ENCODE measurements at regions not wholly inside any gene's neighbourhood (a gene's known extent, or its start where the extent isn't known, plus 50 kb on each side); places are given as distances from the start of the nearest gene placed in this dataset.

DNA sequence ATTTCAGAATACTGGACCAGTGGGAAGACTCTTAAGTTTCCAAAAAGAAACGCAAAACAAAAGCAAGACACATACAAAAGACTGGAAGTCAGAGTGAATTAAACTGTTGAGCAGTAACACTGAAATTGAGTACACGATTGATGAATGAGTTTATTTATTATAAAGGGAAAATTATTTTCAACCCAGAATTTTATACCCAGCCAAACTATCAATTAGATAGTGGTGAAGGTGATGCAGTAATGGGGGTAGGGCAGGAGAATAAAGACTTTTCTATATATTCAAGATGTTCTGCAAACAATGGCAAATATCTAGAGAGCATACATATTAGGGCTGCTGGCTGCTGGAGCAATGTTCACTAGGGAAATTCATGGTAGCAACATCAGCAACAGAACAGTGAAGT is 143.7 kb upstream of the NPVF start:
- H3K4me3 ChIP-seq (ENCODE audit: control insufficient read depth, low read depth, low read length) = no peak overlapping the region
- DNase-seq (ENCODE audit: low read depth) = no peak
- TF ChIP-seq, protein P1, sequence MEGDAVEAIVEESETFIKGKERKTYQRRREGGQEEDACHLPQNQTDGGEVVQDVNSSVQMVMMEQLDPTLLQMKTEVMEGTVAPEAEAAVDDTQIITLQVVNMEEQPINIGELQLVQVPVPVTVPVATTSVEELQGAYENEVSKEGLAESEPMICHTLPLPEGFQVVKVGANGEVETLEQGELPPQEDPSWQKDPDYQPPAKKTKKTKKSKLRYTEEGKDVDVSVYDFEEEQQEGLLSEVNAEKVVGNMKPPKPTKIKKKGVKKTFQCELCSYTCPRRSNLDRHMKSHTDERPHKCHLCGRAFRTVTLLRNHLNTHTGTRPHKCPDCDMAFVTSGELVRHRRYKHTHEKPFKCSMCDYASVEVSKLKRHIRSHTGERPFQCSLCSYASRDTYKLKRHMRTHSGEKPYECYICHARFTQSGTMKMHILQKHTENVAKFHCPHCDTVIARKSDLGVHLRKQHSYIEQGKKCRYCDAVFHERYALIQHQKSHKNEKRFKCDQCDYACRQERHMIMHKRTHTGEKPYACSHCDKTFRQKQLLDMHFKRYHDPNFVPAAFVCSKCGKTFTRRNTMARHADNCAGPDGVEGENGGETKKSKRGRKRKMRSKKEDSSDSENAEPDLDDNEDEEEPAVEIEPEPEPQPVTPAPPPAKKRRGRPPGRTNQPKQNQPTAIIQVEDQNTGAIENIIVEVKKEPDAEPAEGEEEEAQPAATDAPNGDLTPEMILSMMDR (IDR thresholded peaks at IDR 0.05; ENCODE audit: control insufficient read depth, insufficient read depth, low read depth, low read length, missing control alignments) = no peak

GRCh38 chr7:25375805-25376600 is 147.7 kb upstream of the NPVF start:
- TF ChIP-seq, protein P1 (IDR thresholded peaks at IDR 0.05; ENCODE audit: control insufficient read depth, insufficient read depth, low read depth, low read length, missing control alignments) = no peak

DNA sequence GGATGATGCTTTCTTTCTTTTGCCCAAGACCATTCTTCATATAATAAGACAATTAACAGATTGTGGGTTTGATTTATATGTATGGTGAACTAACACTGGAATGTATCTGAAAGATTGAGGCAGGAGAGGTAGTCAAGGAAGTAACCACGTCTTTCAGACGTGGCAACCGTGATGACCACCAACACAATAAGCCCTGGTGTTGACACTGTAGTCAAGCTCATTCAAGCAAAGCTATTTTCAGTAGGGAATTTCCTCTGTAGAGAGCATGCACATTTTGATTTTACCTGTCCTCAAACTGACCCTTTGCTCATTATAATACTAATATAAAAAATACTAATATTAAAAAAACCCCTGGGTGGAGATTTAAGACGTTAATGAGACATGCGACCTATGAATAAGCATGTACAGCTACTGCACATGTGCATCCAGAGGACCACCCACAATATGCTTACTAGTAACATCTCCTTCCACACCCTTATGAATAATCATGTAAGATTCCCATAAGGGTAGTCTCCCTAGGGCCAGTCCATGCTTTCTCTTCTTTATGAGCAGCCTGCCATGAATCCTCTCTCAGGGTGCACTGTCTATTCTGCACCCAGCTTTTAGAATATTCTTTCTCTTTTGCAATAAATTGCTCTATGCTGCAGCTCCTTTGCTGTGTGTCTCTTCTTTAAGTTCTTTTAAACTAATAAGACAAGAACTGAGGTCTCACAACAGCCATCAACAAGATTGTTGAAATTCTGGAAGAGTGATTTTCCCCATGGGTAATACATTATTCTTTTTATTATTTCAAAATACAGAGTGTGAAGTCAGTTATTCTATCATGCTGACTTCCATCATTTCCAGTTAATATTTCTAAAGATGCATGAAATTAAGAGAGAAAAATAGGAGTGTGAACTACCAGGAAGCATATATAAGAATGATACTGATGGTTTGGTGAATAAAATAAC is 151.3 kb upstream of the NPVF start:
- TF ChIP-seq, protein P1 (IDR thresholded peaks at IDR 0.05; ENCODE audit: control insufficient read depth, insufficient read depth, low read depth, low read length, missing control alignments) = no peak
- H3K4me3 ChIP-seq (ENCODE audit: control insufficient read depth, low read depth, low read length) = no peak overlapping the region
- DNase-seq (ENCODE audit: low read depth) = no peak

More at GRCh38 chr7:25375805-25376600, 147.7 kb upstream of the NPVF start:
- no peak overlapping the region for H3K4me3 ChIP-seq (ENCODE audit: control insufficient read depth, low read depth, low read length)
- DNase-seq (ENCODE audit: low read depth) = no peak

- no peak overlapping the region for H3K4me3 ChIP-seq (ENCODE audit: control insufficient read depth, low read depth, low read length)
- DNase-seq (ENCODE audit: low read depth) = no peak
- TF ChIP-seq, protein P1 (IDR thresholded peaks at IDR 0.05; ENCODE audit: control insufficient read depth, insufficient read depth, low read depth, low read length, missing control alignments) = no peak
Observed at GRCh38 chr7:25381818-25382589, 153.7 kb upstream of the NPVF start.

- no peak for DNase-seq (ENCODE audit: low read depth)
- TF ChIP-seq, protein P1 (IDR thresholded peaks at IDR 0.05; ENCODE audit: control insufficient read depth, insufficient read depth, low read depth, low read length, missing control alignments) = no peak
- H3K4me3 ChIP-seq (ENCODE audit: control insufficient read depth, low read depth, low read length) = no peak overlapping the region
Observed at GRCh38 chr7:25382869-25383268, 154.6 kb upstream of the NPVF start.

DNA sequence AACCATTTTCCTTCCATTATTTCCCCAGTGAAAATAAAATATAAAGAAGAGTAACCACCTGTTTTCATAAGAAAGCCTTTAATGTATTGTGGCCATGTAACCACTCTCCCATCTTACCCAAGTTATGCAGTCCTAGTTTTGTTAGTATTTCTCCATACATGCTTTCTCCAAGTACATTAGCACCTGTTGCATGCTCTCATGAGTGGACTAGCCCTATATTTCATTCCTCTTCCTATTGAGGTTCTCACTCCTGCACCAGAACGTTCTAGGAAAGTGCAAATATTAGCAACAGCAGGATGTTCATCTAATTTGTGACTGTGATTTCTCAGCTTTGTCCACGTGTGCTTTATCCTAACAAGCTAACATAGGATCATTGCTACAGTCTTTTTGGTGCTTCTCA is 155.1 kb upstream of the NPVF start:
- TF ChIP-seq, protein P1 (IDR thresholded peaks at IDR 0.05; ENCODE audit: control insufficient read depth, insufficient read depth, low read depth, low read length, missing control alignments) = no peak
- no peak for DNase-seq (ENCODE audit: low read depth)
- no peak overlapping the region for H3K4me3 ChIP-seq (ENCODE audit: control insufficient read depth, low read depth, low read length)
